GM10266 (cell line): ENCODE measurements at regions not wholly inside any gene's neighbourhood (a gene's known extent, or its start where the extent isn't known, plus 50 kb on each side); places are given as distances from the start of the nearest gene placed in this dataset.

Source experiments
- DNase-seq: peaks from one replicate; pipeline ENCODE4 v3.0.0; 2012; ENCODE audit errors: extremely low spot score
- CTCF ChIP-seq: IDR thresholded peaks from 2 replicates; pipeline ENCODE4 v1.5.1; 2012; ENCODE audit warnings: mild to moderate bottlenecking, low read depth; ENCODE audit not compliant: control insufficient read depth, insufficient read depth; ENCODE audit errors: missing control alignments

DNA sequence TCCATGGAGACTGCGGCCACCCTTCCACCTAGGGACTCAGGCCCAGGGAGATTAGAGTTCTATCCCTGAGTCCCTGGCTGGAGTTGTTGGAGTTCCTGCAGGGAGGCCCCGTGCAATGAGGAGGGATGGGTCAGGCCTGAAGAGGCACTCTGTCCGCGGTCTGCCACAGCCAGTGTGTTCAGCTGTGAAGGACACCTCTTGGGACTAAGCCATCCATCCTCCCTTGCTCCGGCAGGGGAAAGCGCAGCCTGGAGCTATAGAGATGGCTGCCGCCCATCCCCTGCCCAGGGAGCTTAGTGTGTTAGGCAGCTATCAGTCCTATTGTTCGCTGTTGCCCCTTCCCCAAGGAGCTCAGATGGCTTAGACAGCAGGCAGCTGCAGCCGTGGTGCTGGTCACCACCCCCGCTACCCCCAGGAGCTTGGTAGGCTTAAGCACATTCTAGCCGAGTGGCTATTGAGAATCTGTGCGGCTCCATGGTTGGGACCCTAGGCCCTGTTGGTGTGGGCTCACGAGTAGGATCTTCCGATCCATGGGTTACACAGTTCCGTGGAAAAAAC is 141.3 kb downstream of the CYB561 start:
- TF ChIP-seq CTCF, result no peak
- DNase-seq, result no peak

GRCh38 chr17:63305857-63306256 is 140.2 kb downstream of the CYB561 start:
- DNase-seq, result no peak
- no peak for TF ChIP-seq CTCF

- TF ChIP-seq CTCF, result no peak
- no peak for DNase-seq
These were observed 139.3 kb downstream of the CYB561 start for GRCh38 chr17:63306855-63307254.

DNA sequence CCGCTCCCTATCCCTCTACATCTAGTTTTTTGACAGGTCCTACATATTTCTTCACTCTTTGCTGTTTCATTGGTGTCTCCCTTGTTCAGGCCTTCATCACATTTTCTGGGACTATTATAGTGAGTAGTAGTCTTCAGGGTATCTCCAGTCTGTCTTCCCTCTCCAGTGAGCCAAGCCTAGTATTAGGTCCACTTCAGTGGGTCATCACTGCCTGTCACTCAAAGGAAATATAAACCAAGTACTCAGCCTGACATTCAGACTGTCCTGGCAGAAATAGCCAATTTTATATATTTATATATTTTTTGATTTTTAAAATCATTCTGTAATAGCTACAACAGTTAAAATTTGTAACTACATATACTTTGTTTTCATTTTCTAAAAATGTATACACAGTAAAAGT is 137.8 kb downstream of the CYB561 start:
- DNase-seq, result no peak
- TF ChIP-seq CTCF, result no peak

DNA sequence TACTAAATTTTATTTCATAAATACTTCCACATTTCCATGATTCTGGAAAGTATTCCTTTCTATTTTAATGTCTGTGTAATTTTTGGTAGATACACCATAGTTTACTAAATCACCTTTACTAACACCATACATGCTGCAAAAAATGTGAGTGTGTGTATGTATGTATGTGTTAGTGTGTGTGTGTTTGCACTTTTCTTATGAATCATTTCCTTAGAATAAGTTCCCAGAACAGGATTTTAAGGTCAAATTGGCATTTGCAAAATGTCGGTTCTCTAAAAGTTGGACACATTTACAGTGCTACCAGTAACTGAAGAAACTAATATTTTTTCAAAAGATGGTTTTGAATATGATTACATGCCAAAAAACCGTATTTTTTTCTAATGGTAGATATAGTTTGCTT is 137.1 kb downstream of the CYB561 start:
- TF ChIP-seq CTCF, result no peak
- no peak for DNase-seq

GRCh38 chr17:63311416-63311937 is 134.6 kb downstream of the CYB561 start:
- TF ChIP-seq CTCF, result no peak
- no peak for DNase-seq

GRCh38 chr17:63314761-63315160 is 131.3 kb downstream of the CYB561 start:
- no peak for TF ChIP-seq CTCF
- no peak for DNase-seq
